Ovary (tissue), 7 donors: ENCODE measurements at regions not wholly inside any gene's neighbourhood (a gene's known extent, or its start where the extent isn't known, plus 50 kb on each side); places are given as distances from the start of the nearest gene placed in this dataset.
"Not testable (repeated sequence)": the region's sequence is repeated elsewhere in the genome, so short reads cannot be mapped to it uniquely, and the experiment has no call there.

Source experiments
- DNase-seq, 5 donors: peaks; one replicate each; pipeline ENCODE4 v3.0.0-alpha.2; 2019 to 2020
- H3K27ac ChIP-seq, 2 donors: fragments of 200-600 bp; one replicate each; pipeline versions ENCODE4 v1.5.1 to v1.8.0; 2019 to 2022
- H3K27me3 ChIP-seq: fragments of 200-600 bp; one replicate; pipeline ENCODE4 v1.8.0; 2022
- H3K36me3 ChIP-seq: fragments of 200-600 bp; sonication (generic); one replicate; pipeline ENCODE4 v1.5.1; 2019
- H3K4me1 ChIP-seq: one replicate; pipeline ENCODE4 v1.8.1; 2013; ENCODE audit warnings: mild to moderate bottlenecking, moderate library complexity; ENCODE audit not compliant: insufficient read depth
- H3K4me3 ChIP-seq: fragments of 200-600 bp; sonication (generic); one replicate; pipeline ENCODE4 v1.5.1; 2017
- H3K9me3 ChIP-seq, 2 donors: fragments of 200-600 bp in 1 of 2; sonication (generic) in 1 of 2; one replicate each; pipeline versions ENCODE4 v1.5.1 to v1.8.1; 2013 to 2019; ENCODE audit warnings: mild to moderate bottlenecking in 1 of 2, moderate library complexity in 1 of 2
- WGBS, 3 donors: extraction: QIAGEN DNeasy Blood & Tissue Kit in 1 of 3; methylation state at CpG; one replicate each; pipeline versions ENCODE4 v1.1.5 to v1.1.7; 2013 to 2017; 5-methylcytosine and 5-hydroxymethylcytosine counted together
- intact Hi-C, 4 donors: fragments of 100-400 bp; cut with DNase I; formaldehyde crosslinking; loops; one replicate each; pipeline versions ENCODE4 v1.11.0 to v1.15.1; 2022 to 2023
- TF ChIP-seq, protein P1 (sequence below), 3 donors: fragments of 450-650 bp in 2 of 3; fragments of 200-600 bp in 1 of 3; IDR thresholded peaks; one replicate each; pipeline versions ENCODE4 v1.5.1 to v1.8.0; 2016 to 2022; ENCODE audit warnings: antibody characterized with exemption in 3 of 3, mild to moderate bottlenecking in 1 of 3
- donor health status: DM: no; HTN: no; CAD: no; lungs with moderate emphysema.
- donor health status: DM: no; HTN: no; CAD: no.
- donor health status: Bipolar disorder and iron deficiency.
- donor health status: DM: no; HTN: no; CAD: no.
- donor health status: DM: yes; HTN: yes; CAD: no.

GRCh38 chr11:3468963-3469362 lies 90.0 kb upstream of the ZNF195 start:
- intact Hi-C loops, result not testable (repeated sequence)
- WGBS, 3 donors, result 71 to 80% (median 72%) methylated on average over 8 of the region's 8 CpGs

GRCh38 chr11:3467599-3467998 lies 88.7 kb upstream of the ZNF195 start:
- H3K36me3 ChIP-seq, H3K4me3 ChIP-seq, DNase-seq, H3K27me3 ChIP-seq, H3K4me1 ChIP-seq, H3K27ac ChIP-seq, H3K9me3 ChIP-seq, intact Hi-C loops: not testable (repeated sequence)
- 78 to 83% (median 80%) methylated on average over 5 of the region's 5 CpGs for WGBS, 3 donors

More at GRCh38 chr11:3468963-3469362, 90.0 kb upstream of the ZNF195 start:
- H3K27ac ChIP-seq, H3K36me3 ChIP-seq, DNase-seq, H3K27me3 ChIP-seq, H3K4me3 ChIP-seq, H3K4me1 ChIP-seq, H3K9me3 ChIP-seq: not testable (repeated sequence)

- 12 to 48% (median 13%) methylated on average over 10 of the region's 10 CpGs for WGBS, 3 donors
- intact Hi-C loops, result loop anchor here in 1 of 4 donors (10.0 kb wide), 1 partner anchor 129 kb away; no protein-coding TSS in a partner anchor
- not testable (repeated sequence) for H3K4me3 ChIP-seq
Observed at GRCh38 chr11:3455666-3456065, 76.7 kb upstream of the ZNF195 start.

DNA sequence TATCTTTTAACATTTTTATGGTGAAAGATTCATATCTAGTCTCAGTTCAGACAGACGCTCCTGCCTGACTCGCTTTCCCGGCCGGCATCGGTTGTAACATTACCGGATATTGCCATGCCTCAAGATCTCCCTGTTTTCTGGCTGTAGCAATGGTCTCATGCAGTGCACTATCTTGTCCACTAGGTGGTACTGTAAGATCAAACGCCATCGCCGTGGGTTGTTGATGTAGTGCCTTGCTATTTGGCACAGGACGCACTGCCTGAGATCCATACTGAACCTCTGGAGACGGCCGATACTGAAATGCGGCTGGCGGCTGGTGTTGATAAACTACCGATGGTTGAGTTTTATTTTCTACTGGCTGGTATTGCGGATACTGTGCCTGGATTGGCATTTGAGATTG lies 75.9 kb upstream of the ZNF195 start:
- DNase-seq, result peak; percentile 56 to 66 (median 64)
- H3K4me3 ChIP-seq, H3K27me3 ChIP-seq, H3K9me3 ChIP-seq, H3K36me3 ChIP-seq, H3K27ac ChIP-seq, H3K4me1 ChIP-seq: not testable (repeated sequence)
- TF ChIP-seq, protein P1, sequence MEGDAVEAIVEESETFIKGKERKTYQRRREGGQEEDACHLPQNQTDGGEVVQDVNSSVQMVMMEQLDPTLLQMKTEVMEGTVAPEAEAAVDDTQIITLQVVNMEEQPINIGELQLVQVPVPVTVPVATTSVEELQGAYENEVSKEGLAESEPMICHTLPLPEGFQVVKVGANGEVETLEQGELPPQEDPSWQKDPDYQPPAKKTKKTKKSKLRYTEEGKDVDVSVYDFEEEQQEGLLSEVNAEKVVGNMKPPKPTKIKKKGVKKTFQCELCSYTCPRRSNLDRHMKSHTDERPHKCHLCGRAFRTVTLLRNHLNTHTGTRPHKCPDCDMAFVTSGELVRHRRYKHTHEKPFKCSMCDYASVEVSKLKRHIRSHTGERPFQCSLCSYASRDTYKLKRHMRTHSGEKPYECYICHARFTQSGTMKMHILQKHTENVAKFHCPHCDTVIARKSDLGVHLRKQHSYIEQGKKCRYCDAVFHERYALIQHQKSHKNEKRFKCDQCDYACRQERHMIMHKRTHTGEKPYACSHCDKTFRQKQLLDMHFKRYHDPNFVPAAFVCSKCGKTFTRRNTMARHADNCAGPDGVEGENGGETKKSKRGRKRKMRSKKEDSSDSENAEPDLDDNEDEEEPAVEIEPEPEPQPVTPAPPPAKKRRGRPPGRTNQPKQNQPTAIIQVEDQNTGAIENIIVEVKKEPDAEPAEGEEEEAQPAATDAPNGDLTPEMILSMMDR (IDR thresholded peaks at IDR 0.05), result peak; percentile 51 to 82 (median 81)
- intact Hi-C loops, result loop anchor here in 1 of 4 donors (10.0 kb wide), 1 partner anchor 130 kb away; no protein-coding TSS in a partner anchor
- 1 to 2% (median 2%) methylated on average over 16 of the region's 16 CpGs for WGBS, 3 donors

More at GRCh38 chr11:3455666-3456065, 76.7 kb upstream of the ZNF195 start:
- H3K27ac ChIP-seq, H3K36me3 ChIP-seq, H3K4me1 ChIP-seq, H3K27me3 ChIP-seq, H3K9me3 ChIP-seq: not testable (repeated sequence)
- DNase-seq, result peak in 2 of 5 donors; percentile 14 to 42

DNA sequence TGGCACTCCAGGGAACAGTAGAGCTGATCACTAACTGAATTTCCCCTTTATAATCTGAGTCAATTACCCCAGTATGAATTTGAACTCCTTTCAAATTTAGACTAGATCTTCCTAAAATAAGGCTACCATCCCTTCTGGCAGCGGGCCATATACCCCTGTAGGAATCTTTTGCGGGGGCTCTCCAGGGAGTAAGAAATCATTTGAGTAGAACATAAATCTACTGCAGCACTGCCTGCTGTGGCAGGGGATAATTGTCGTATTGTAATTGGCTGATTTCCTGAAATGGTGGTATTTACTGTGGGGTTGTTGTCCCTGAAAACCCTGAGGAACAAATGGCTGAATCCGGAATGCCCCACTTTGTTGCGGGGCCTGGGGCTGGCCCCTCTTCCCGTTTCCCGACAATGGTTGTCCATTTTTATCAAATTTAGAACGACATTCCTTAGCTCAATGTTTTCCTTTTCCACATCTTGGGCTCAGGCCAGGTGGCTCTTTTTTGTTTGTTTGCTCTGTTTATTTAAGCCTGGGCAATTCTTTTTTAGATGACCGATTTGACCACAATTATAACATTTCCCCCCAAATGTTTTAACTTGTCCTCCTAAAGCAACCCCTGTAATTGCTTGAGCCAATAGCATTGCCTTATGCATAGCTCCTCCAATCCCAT lies 74.8 kb upstream of the ZNF195 start:
- WGBS, 3 donors, result 15 to 22% (median 21%) methylated on average over 9 of the region's 9 CpGs
- intact Hi-C loops, result loop anchor here in 1 of 4 donors (10.0 kb wide), 1 partner anchor 131 kb away; no protein-coding TSS in a partner anchor
- H3K36me3 ChIP-seq, H3K4me3 ChIP-seq, DNase-seq, H3K9me3 ChIP-seq, H3K4me1 ChIP-seq, H3K27me3 ChIP-seq, H3K27ac ChIP-seq: not testable (repeated sequence)

- not testable (repeated sequence) for H3K9me3 ChIP-seq, DNase-seq, H3K36me3 ChIP-seq, H3K27ac ChIP-seq, H3K4me3 ChIP-seq, H3K27me3 ChIP-seq, H3K4me1 ChIP-seq
- 91 to 100% (median 98%) methylated on average over 1 of the region's 1 CpG for WGBS, 3 donors
- intact Hi-C loops, result loop anchor here in 1 of 4 donors (10.0 kb wide), 1 partner anchor 134 kb away; no protein-coding TSS in a partner anchor
Observed at GRCh38 chr11:3450822-3451221, 71.9 kb upstream of the ZNF195 start.

- intact Hi-C loops, H3K36me3 ChIP-seq, H3K4me3 ChIP-seq, H3K9me3 ChIP-seq, H3K4me1 ChIP-seq, H3K27ac ChIP-seq, H3K27me3 ChIP-seq, DNase-seq: not testable (repeated sequence)
- WGBS, 3 donors, result 73 to 89% (median 82%) methylated on average over 3 of the region's 3 CpGs
Observed at GRCh38 chr11:3445535-3445934, 66.6 kb upstream of the ZNF195 start.

DNA sequence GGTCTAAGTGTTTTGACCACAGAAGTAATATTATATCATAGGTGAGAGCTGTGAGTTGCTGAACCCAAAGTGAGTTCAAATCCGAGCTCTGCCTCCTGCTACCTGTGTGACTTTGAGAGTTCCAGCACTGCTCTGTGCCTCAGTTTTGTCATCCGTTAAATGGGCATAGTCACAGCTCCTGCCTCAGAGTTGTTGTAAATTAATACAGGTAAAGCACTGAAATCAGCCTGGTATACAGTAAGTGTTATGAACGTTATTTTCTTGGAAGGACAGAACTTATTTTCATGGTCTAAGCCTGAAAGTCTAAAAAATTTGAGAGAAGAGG lies 65.4 kb upstream of the ZNF195 start:
- H3K27ac ChIP-seq, H3K4me1 ChIP-seq, H3K36me3 ChIP-seq, H3K27me3 ChIP-seq, intact Hi-C loops, H3K9me3 ChIP-seq, DNase-seq, H3K4me3 ChIP-seq: not testable (repeated sequence)
- WGBS, 3 donors, result 62 to 80% (median 73%) methylated on average over 3 of the region's 3 CpGs

GRCh38 chr11:3443700-3444419 lies 64.9 kb upstream of the ZNF195 start:
- H3K27me3 ChIP-seq, intact Hi-C loops, DNase-seq, H3K36me3 ChIP-seq, H3K9me3 ChIP-seq, H3K4me3 ChIP-seq, H3K27ac ChIP-seq, H3K4me1 ChIP-seq: not testable (repeated sequence)
- 11 to 15% (median 14%) methylated on average over 16 of the region's 16 CpGs for WGBS, 3 donors

DNA sequence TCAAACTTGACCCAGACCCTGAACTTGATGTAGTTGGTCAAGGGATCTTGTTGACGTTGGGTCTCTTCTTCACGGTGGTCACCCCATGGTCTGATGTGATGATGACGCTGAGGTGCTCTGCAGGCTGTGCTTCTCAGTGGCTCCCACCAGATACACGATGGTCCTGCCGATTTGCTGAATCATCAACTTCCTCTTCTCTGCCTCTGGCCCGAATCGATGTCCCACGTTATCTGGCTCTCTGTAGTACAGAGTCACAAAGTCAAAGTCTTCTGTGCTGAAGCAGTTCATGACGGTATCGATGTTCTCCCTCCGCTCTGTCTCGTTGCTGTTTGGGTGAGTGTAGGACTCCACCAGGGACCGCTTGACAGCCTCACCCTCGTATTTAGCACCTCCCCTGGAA lies 58.5 kb upstream of the ZNF195 start:
- DNase-seq, H3K27me3 ChIP-seq, H3K27ac ChIP-seq, H3K9me3 ChIP-seq, H3K4me1 ChIP-seq, intact Hi-C loops, H3K36me3 ChIP-seq, H3K4me3 ChIP-seq: not testable (repeated sequence)
- 84 to 89% (median 86%) methylated on average over 14 of the region's 14 CpGs for WGBS, 3 donors
